Body of pancreas (tissue), 4 donors: ENCODE measurements at regions not wholly inside any gene's neighbourhood (a gene's known extent, or its start where the extent isn't known, plus 50 kb on each side); places are given as distances from the start of the nearest gene placed in this dataset.

Experiments used
- CTCF ChIP-seq, 7 experiments: fragments of 450-650 bp in 4 of 7; fragments of 200-600 bp in 3 of 7; sonication (generic) in 3 of 7; IDR thresholded peaks; one replicate each; pipeline ENCODE4 v1.5.1; 2016 to 2019; ENCODE audit warnings: antibody characterized with exemption in 7 of 7
- POLR2A ChIP-seq, 3 donors: fragments of 450-650 bp; IDR thresholded peaks; one replicate each; pipeline ENCODE4 v1.6.1; 2016; ENCODE audit warnings: antibody characterized with exemption in 3 of 3, mild to moderate bottlenecking in 2 of 3

GRCh38 chr2:5172923-5173322 is 519.3 kb upstream of the SOX11 start:
- TF ChIP-seq CTCF (IDR thresholded peaks at IDR 0.05) (no peak), POLR2A (IDR thresholded peaks at IDR 0.05) (no peak)
